ENCODE measurements at regions not wholly inside any gene's neighbourhood (a gene's known extent, or its start where the extent isn't known, plus 50 kb on each side); places are given as distances from the start of the nearest gene placed in this dataset.

DNA sequence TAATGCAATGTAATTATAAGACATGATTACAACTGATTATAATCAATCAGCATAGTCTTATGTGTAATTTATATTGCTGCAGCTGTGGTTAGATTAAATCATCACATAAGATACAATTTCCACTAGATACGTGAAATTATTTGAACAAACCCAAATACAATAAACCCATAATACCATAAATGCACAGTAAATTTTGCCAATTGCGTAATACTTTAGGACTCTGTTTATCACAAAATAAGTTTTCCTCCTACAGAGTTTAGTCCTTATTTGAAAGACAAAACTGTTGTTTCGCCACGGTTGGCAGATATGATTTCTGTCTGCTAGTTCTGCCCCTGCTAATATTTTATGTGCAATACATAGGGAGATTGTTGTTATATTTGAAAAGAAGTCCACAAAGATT is 895.9 kb upstream of the ADGRL4 start:
- TF ChIP-seq, protein P1, sequence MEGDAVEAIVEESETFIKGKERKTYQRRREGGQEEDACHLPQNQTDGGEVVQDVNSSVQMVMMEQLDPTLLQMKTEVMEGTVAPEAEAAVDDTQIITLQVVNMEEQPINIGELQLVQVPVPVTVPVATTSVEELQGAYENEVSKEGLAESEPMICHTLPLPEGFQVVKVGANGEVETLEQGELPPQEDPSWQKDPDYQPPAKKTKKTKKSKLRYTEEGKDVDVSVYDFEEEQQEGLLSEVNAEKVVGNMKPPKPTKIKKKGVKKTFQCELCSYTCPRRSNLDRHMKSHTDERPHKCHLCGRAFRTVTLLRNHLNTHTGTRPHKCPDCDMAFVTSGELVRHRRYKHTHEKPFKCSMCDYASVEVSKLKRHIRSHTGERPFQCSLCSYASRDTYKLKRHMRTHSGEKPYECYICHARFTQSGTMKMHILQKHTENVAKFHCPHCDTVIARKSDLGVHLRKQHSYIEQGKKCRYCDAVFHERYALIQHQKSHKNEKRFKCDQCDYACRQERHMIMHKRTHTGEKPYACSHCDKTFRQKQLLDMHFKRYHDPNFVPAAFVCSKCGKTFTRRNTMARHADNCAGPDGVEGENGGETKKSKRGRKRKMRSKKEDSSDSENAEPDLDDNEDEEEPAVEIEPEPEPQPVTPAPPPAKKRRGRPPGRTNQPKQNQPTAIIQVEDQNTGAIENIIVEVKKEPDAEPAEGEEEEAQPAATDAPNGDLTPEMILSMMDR (IDR thresholded peaks at IDR 0.05): no peak
- no peak for TF ChIP-seq EP300 (IDR thresholded peaks at IDR 0.05)

Measured in sigmoid colon (tissue), 4 donors.